Gastrocnemius medialis (tissue), 4 donors: ENCODE measurements at regions not wholly inside any gene's neighbourhood (a gene's known extent, or its start where the extent isn't known, plus 50 kb on each side); places are given as distances from the start of the nearest gene placed in this dataset.

Source experiments
- CTCF ChIP-seq, 5 experiments: fragments of 450-650 bp in 3 of 5; fragments of 200-600 bp in 2 of 5; sonication (generic) in 2 of 5; IDR thresholded peaks in 4 of 5; conservative IDR thresholded peaks in 1 of 5; 1 replicate in 4 of 5; 2 replicates in 1 of 5; pipeline ENCODE4 v1.5.1; 2016 to 2019; ENCODE audit warnings: antibody characterized with exemption in 5 of 5, mild to moderate bottlenecking in 3 of 5, moderate library complexity in 3 of 5
- POLR2A ChIP-seq, 2 donors: fragments of 450-650 bp; IDR thresholded peaks; one replicate each; pipeline ENCODE4 v1.6.1; 2017; ENCODE audit warnings: antibody characterized with exemption in 2 of 2, mild to moderate bottlenecking in 2 of 2, moderate library complexity in 2 of 2

- TF ChIP-seq CTCF (IDR thresholded peaks at IDR 0.05 in 4 of 5, conservative IDR thresholded peaks at IDR 0.05 in 1 of 5) (no peak), POLR2A (IDR thresholded peaks at IDR 0.05) (no peak)
Observed at GRCh38 chr4:62156205-62156604, 956.1 kb downstream of the ADGRL3 start.
